Ascending aorta (tissue), 2 donors: ENCODE measurements at regions not wholly inside any gene's neighbourhood (a gene's known extent, or its start where the extent isn't known, plus 50 kb on each side); places are given as distances from the start of the nearest gene placed in this dataset.

ENCODE experiments used
- DNase-seq, 2 donors: peaks; one replicate each; pipeline ENCODE4 v3.0.0-alpha.2; 2019; ENCODE audit warnings: low spot score in 2 of 2
- H3K27ac ChIP-seq, 2 donors: fragments of 200-600 bp; sonication (generic); one replicate each; pipeline ENCODE4 v1.5.1; 2016 to 2017; ENCODE audit warnings: mild to moderate bottlenecking in 1 of 2
- H3K27me3 ChIP-seq: fragments of 200-600 bp; sonication (generic); one replicate; pipeline ENCODE4 v1.5.1; 2017
- H3K36me3 ChIP-seq, 2 donors: fragments of 200-600 bp; sonication (generic); one replicate each; pipeline ENCODE4 v1.5.1; 2016
- H3K4me1 ChIP-seq, 2 donors: fragments of 200-600 bp; sonication (generic); one replicate each; pipeline ENCODE4 v1.5.1; 2016 to 2017; ENCODE audit warnings: mild to moderate bottlenecking in 1 of 2
- H3K4me3 ChIP-seq, 2 donors: fragments of 200-600 bp; sonication (generic); one replicate each; pipeline ENCODE4 v1.5.1; 2016 to 2017; ENCODE audit warnings: mild to moderate bottlenecking in 1 of 2
- H3K9me3 ChIP-seq, 2 donors: fragments of 200-600 bp; sonication (generic); one replicate each; pipeline ENCODE4 v1.5.1; 2016
- CTCF ChIP-seq, 3 experiments: fragments of 200-600 bp in 2 of 3; fragments of 450-650 bp in 1 of 3; sonication (generic) in 2 of 3; IDR thresholded peaks; one replicate each; pipeline ENCODE4 v1.5.1; 2016 to 2019; ENCODE audit warnings: antibody characterized with exemption in 3 of 3, mild to moderate bottlenecking in 1 of 3, moderate library complexity in 1 of 3
- intact Hi-C: fragments of 100-400 bp; cut with DNase I; formaldehyde crosslinking; loops from one replicate; pipeline ENCODE4 v1.15.1; 2023

GRCh38 chr1:163439471-163439870 lies 117.7 kb downstream of the NUF2 start:
- intact Hi-C loops = no loop called here
- Histone ChIP-seq H3K27me3 (no peaks in the 10 kb centered on the region), H3K4me3 (no peak overlapping the region), H3K36me3 (no peaks in the 10 kb centered on the region), H3K27ac (no peak overlapping the region), H3K9me3 (no peaks in the 10 kb centered on the region), H3K4me1 (no peaks in the 10 kb centered on the region)
- DNase-seq = no peak
- no peak for TF ChIP-seq CTCF (IDR thresholded peaks at IDR 0.05)

DNA sequence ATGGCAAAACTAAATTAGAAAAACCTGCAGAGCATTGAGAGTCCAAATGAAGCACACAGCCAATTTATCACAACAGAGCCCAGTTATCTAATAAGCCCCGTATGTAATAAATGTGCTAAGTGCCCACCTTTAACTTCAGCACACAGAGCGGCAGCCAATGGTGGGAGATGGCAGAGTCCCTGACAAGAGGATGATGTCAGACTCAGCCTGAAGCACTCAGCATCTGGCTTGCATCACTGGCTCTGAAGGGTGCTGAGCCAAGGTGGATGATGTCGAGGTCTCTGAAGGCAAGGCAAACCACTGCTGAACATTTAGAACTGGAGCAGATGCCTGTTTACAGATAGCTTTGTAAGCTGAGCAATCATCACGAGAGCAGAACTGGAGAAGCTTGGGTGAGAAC lies 118.3 kb downstream of the NUF2 start:
- no peaks in the 10 kb centered on the region for H3K27me3 ChIP-seq
- intact Hi-C loops = no loop called here
- DNase-seq = no peak
- H3K27ac ChIP-seq = no peak overlapping the region
- H3K4me1 ChIP-seq = no peaks in the 10 kb centered on the region
- H3K36me3 ChIP-seq = no peaks in the 10 kb centered on the region
- no peak overlapping the region for H3K4me3 ChIP-seq
- no peak for TF ChIP-seq CTCF (IDR thresholded peaks at IDR 0.05)
- H3K9me3 ChIP-seq = no peaks in the 10 kb centered on the region

GRCh38 chr1:163442231-163442879 lies 120.6 kb downstream of the NUF2 start:
- Histone ChIP-seq H3K9me3 (no peaks in the 10 kb centered on the region), H3K4me3 (no peak overlapping the region), H3K27me3 (no peaks in the 10 kb centered on the region), H3K27ac (no peak overlapping the region), H3K36me3 (no peaks in the 10 kb centered on the region), H3K4me1 (no peaks in the 10 kb centered on the region)
- intact Hi-C loops = no loop called here
- DNase-seq = no peak
- no peak for TF ChIP-seq CTCF (IDR thresholded peaks at IDR 0.05)

- Histone ChIP-seq H3K4me1 (no peaks in the 10 kb centered on the region), H3K27ac (no peak overlapping the region), H3K36me3 (no peaks in the 10 kb centered on the region), H3K9me3 (no peaks in the 10 kb centered on the region), H3K4me3 (no peak overlapping the region), H3K27me3 (no peaks in the 10 kb centered on the region)
- DNase-seq = no peak
- intact Hi-C loops = no loop called here
- no peak for TF ChIP-seq CTCF (IDR thresholded peaks at IDR 0.05)
Observed at GRCh38 chr1:163442895-163443294, 121.1 kb downstream of the NUF2 start.

GRCh38 chr1:163443863-163444262 lies 122.1 kb downstream of the NUF2 start:
- no peak overlapping the region for H3K27ac ChIP-seq
- no peak overlapping the region for H3K4me3 ChIP-seq
- no peaks in the 10 kb centered on the region for H3K27me3 ChIP-seq
- no peaks in the 10 kb centered on the region for H3K36me3 ChIP-seq
- intact Hi-C loops = no loop called here
- TF ChIP-seq CTCF (IDR thresholded peaks at IDR 0.05) = no peak
- H3K4me1 ChIP-seq = no peaks in the 10 kb centered on the region
- no peaks in the 10 kb centered on the region for H3K9me3 ChIP-seq
- no peak for DNase-seq

DNA sequence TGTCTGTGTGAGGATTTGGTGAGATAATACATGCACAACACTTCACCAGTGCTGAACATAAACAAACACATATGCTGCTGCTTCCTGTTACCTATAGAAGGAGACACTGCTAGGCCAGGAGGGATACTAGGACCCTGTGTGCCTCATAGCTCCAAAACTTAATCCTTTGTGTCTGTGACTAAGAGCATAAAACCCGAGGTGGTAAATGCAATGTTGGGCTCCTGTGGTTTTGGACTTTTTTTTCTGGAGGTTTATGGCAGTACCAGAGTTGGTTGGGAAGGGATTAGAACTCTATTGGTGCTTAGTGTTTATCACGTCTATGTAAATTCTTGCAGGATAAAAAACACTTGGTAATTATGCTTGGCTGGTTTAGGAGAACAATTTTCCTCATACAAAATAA lies 122.9 kb downstream of the NUF2 start:
- H3K4me1 ChIP-seq = no peaks in the 10 kb centered on the region
- DNase-seq = no peak
- H3K27me3 ChIP-seq = no peaks in the 10 kb centered on the region
- H3K27ac ChIP-seq = no peak overlapping the region
- H3K4me3 ChIP-seq = no peak overlapping the region
- intact Hi-C loops = no loop called here
- no peak for TF ChIP-seq CTCF (IDR thresholded peaks at IDR 0.05)
- H3K9me3 ChIP-seq = no peaks in the 10 kb centered on the region
- no peaks in the 10 kb centered on the region for H3K36me3 ChIP-seq
